NCI-H345 treated with DMSO at 0.1 percent for 48 hours (cell line): ENCODE measurements at regions not wholly inside any gene's neighbourhood (a gene's known extent, or its start where the extent isn't known, plus 50 kb on each side); places are given as distances from the start of the nearest gene placed in this dataset.

Experiments
- DNase-seq: peaks from one replicate; lab custom pipeline; 2025; ENCODE audit not compliant: unreplicated experiment; lab: John Stamatoyannopoulos, UW

- DNase-seq: peak; percentile 18
Observed at GRCh38 chr15:58269455-58270414, 131.6 kb downstream of the AQP9 start.

GRCh38 chr15:58271410-58271809, 133.2 kb downstream of the AQP9 start:
- no peak for DNase-seq

- DNase-seq: no peak
Observed at GRCh38 chr15:58273104-58273503, 134.9 kb downstream of the AQP9 start.

- DNase-seq: no peak
Observed at GRCh38 chr15:58274885-58275284, 136.7 kb downstream of the AQP9 start.

- DNase-seq: no peak
Observed at GRCh38 chr15:58275785-58276184, 137.6 kb downstream of the AQP9 start.

GRCh38 chr15:58276924-58277323, 138.7 kb downstream of the AQP9 start:
- no peak for DNase-seq

GRCh38 chr15:58277333-58277732, 139.2 kb downstream of the AQP9 start:
- DNase-seq: no peak

GRCh38 chr15:58279106-58279505, 140.9 kb downstream of the AQP9 start:
- no peak for DNase-seq

GRCh38 chr15:58279654-58280053, 141.5 kb downstream of the AQP9 start:
- DNase-seq: no peak

GRCh38 chr15:58282060-58282708, 144.0 kb downstream of the AQP9 start:
- DNase-seq: no peak

GRCh38 chr15:58283302-58283701, 145.1 kb downstream of the AQP9 start:
- no peak for DNase-seq

GRCh38 chr15:58284293-58284692, 146.1 kb downstream of the AQP9 start:
- no peak for DNase-seq

GRCh38 chr15:58285212-58285920, 146.4 kb upstream of the LIPC start:
- DNase-seq: no peak

GRCh38 chr15:58285921-58286278, 145.9 kb upstream of the LIPC start:
- no peak for DNase-seq

GRCh38 chr15:58286523-58286922, 145.3 kb upstream of the LIPC start:
- no peak for DNase-seq

- DNase-seq: no peak
Observed at GRCh38 chr15:58287891-58288290, 143.9 kb upstream of the LIPC start.

- DNase-seq: no peak
Observed at GRCh38 chr15:58288592-58288991, 143.2 kb upstream of the LIPC start.

- DNase-seq: no peak
Observed at GRCh38 chr15:58291848-58292247, 139.9 kb upstream of the LIPC start.

GRCh38 chr15:58292751-58293175, 139.0 kb upstream of the LIPC start:
- DNase-seq: no peak

- peak; percentile 9 for DNase-seq
Observed at GRCh38 chr15:58293622-58294550, 137.9 kb upstream of the LIPC start.
